Liver (tissue), 8 donors: ENCODE measurements at regions not wholly inside any gene's neighbourhood (a gene's known extent, or its start where the extent isn't known, plus 50 kb on each side); places are given as distances from the start of the nearest gene placed in this dataset.

Source experiments
- DNase-seq: peaks from one replicate; pipeline ENCODE4 v3.0.0-alpha.2; 2017; ENCODE audit warnings: low spot score
- H3K27ac ChIP-seq, 2 donors: one replicate each; pipeline ENCODE4 v1.7.0; 2013; ENCODE audit warnings: inconsistent platforms in 2 of 2, low read length in 2 of 2, control low read depth in 1 of 2, low read depth in 1 of 2, mild to moderate bottlenecking in 1 of 2
- H3K27me3 ChIP-seq, 4 donors: one replicate each; pipeline versions ENCODE4 v1.6.1 to v1.7.0; 2013; ENCODE audit warnings: low read length in 3 of 4, inconsistent platforms in 1 of 4, mild to moderate bottlenecking in 1 of 4, moderate library complexity in 1 of 4; ENCODE audit not compliant: control insufficient read depth in 4 of 4, insufficient read depth in 4 of 4
- H3K36me3 ChIP-seq, 4 donors: one replicate each; pipeline versions ENCODE4 v1.6.1 to v1.7.0; 2013; ENCODE audit warnings: low read length in 3 of 4, mild to moderate bottlenecking in 3 of 4, low read depth in 1 of 4, moderate library complexity in 1 of 4; ENCODE audit not compliant: control insufficient read depth in 4 of 4, insufficient read depth in 3 of 4
- H3K4me1 ChIP-seq, 4 donors: one replicate each; pipeline versions ENCODE4 v1.6.1 to v1.7.0; 2013; ENCODE audit warnings: low read length in 3 of 4, mild to moderate bottlenecking in 3 of 4, moderate library complexity in 1 of 4; ENCODE audit not compliant: control insufficient read depth in 4 of 4, insufficient read depth in 4 of 4
- H3K4me3 ChIP-seq, 3 donors: one replicate each; pipeline versions ENCODE4 v1.6.1 to v1.7.0; 2013; ENCODE audit warnings: low read length in 3 of 3, control low read depth in 1 of 3, low read depth in 1 of 3, mild to moderate bottlenecking in 1 of 3
- H3K9ac ChIP-seq, 2 donors: one replicate each; pipeline ENCODE4 v1.7.0; 2013; ENCODE audit warnings: low read length in 2 of 2, mild to moderate bottlenecking in 2 of 2, moderate library complexity in 2 of 2, control low read depth in 1 of 2, low read depth in 1 of 2
- H3K9me3 ChIP-seq, 4 donors: one replicate each; pipeline versions ENCODE4 v1.6.1 to v1.7.0; 2013; ENCODE audit warnings: low read length in 3 of 4; ENCODE audit not compliant: control insufficient read depth in 4 of 4
- ATF3 ChIP-seq: IDR thresholded peaks from 2 replicates; pipeline ENCODE4 v1.6.1; 2016; ENCODE audit warnings: antibody characterized with exemption
- CTCF ChIP-seq: fragments of 150-350 bp; IDR thresholded peaks from 2 replicates; pipeline ENCODE4 v1.5.1; 2017; ENCODE audit warnings: improper control_type of control experiment, low read depth, low read length; ENCODE audit not compliant: missing input control
- EGR1 ChIP-seq, 2 donors: IDR thresholded peaks; 2 replicates each; pipeline ENCODE4 v1.6.1; 2016 to 2018; ENCODE audit warnings: antibody characterized with exemption in 2 of 2, low read depth in 2 of 2
- FOXA1 ChIP-seq: IDR thresholded peaks from 2 replicates; pipeline ENCODE4 v1.6.1; 2016; ENCODE audit warnings: antibody characterized with exemption
- FOXA2 ChIP-seq: IDR thresholded peaks from 2 replicates; pipeline ENCODE4 v1.6.1; 2016; ENCODE audit warnings: antibody characterized with exemption
- GABPA ChIP-seq, 2 donors: IDR thresholded peaks in 1 of 2; conservative IDR thresholded peaks in 1 of 2; 2 replicates each; pipeline ENCODE4 v1.6.1; 2016; ENCODE audit warnings: antibody characterized with exemption in 2 of 2, mild to moderate bottlenecking in 1 of 2, moderate library complexity in 1 of 2
- HNF4G ChIP-seq: IDR thresholded peaks from 2 replicates; pipeline ENCODE4 v1.6.1; 2016; ENCODE audit warnings: antibody characterized with exemption
- JUND ChIP-seq, 2 donors: IDR thresholded peaks; 2 replicates each; pipeline ENCODE4 v1.6.1; 2016; ENCODE audit warnings: antibody characterized with exemption in 2 of 2
- MAX ChIP-seq: IDR thresholded peaks from 2 replicates; pipeline ENCODE4 v1.6.1; 2016; ENCODE audit warnings: antibody characterized with exemption
- NR2F2 ChIP-seq: IDR thresholded peaks from 2 replicates; pipeline ENCODE4 v1.6.1; 2016; ENCODE audit warnings: antibody characterized with exemption
- RAD21 ChIP-seq, 2 donors: IDR thresholded peaks; 2 replicates each; pipeline ENCODE4 v1.6.1; 2016; ENCODE audit warnings: antibody characterized with exemption in 2 of 2, mild to moderate bottlenecking in 2 of 2
- REST ChIP-seq: IDR thresholded peaks from 2 replicates; pipeline ENCODE4 v1.6.1; 2016; ENCODE audit warnings: antibody characterized with exemption, mild to moderate bottlenecking
- RXRA ChIP-seq, 2 donors: IDR thresholded peaks; 2 replicates each; pipeline ENCODE4 v1.6.1; 2017 to 2018; ENCODE audit warnings: antibody characterized with exemption in 2 of 2, mild to moderate bottlenecking in 1 of 2
- SP1 ChIP-seq: IDR thresholded peaks from 2 replicates; pipeline ENCODE4 v1.6.1; 2018; ENCODE audit warnings: antibody characterized with exemption, mild to moderate bottlenecking
- TAF1 ChIP-seq: conservative IDR thresholded peaks from 2 replicates; pipeline ENCODE4 v1.6.1; 2016; ENCODE audit warnings: antibody characterized with exemption, mild to moderate bottlenecking
- YY1 ChIP-seq: IDR thresholded peaks from 2 replicates; pipeline ENCODE4 v1.6.1; 2016; ENCODE audit warnings: antibody characterized with exemption, mild to moderate bottlenecking
- whole genome bisulfite sequencing: extraction: QIAGEN DNeasy Blood & Tissue Kit; methylation state at CpG from one replicate; pipeline ENCODE4 v1.1.7; 2013; 5-methylcytosine and 5-hydroxymethylcytosine counted together
- TF ChIP-seq, protein P1 (sequence below): IDR thresholded peaks from 2 replicates; pipeline ENCODE4 v1.6.1; 2016; ENCODE audit warnings: antibody characterized with exemption
- donor health status: healthy.
- donor health status: healthy.
- donor health status: healthy.
- donor health status: healthy.
- donor health status: healthy.

DNA sequence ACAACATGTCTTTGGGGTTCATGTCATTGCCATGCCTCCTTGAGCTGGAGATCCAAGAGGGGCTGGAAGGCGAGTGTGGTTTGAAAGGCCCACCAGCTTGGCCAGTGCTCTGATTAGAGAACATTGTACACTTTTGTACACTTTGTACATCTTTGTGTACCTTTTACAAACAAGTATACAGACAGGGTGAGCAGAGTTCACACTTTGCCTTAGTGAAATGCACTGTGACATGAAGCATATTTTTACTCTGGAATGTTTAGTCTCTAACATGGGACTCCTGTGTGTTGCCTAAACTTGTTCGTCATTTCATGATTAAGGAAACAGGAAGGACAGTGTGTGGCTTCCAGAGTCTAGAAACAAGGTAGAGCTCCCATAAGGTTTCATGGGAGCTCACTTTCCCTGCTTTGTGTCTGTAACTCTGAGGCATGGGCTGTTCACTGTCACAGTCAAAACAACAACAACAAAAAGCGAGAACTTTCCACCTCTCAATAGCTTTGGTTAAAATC lies 225.8 kb upstream of the SOX4 start:
- 90% methylated on average over 3 of the region's 3 CpGs for WGBS
- no peak overlapping the region for H3K27ac ChIP-seq
- no peaks in the 10 kb centered on the region for H3K9me3 ChIP-seq
- H3K27me3 ChIP-seq: no peaks in the 10 kb centered on the region
- no peaks in the 10 kb centered on the region for H3K36me3 ChIP-seq
- H3K4me3 ChIP-seq: no peak overlapping the region
- no peak for TF ChIP-seq RAD21 (IDR thresholded peaks at IDR 0.05)
- TF ChIP-seq ATF3: no peak
- no peak for TF ChIP-seq JUND (IDR thresholded peaks at IDR 0.05)
- TF ChIP-seq YY1: no peak
- TF ChIP-seq HNF4G: no peak
- TF ChIP-seq TAF1: no peak
- DNase-seq: no peak
- H3K4me1 ChIP-seq: no peaks in the 10 kb centered on the region
- no peak overlapping the region for H3K9ac ChIP-seq

DNA sequence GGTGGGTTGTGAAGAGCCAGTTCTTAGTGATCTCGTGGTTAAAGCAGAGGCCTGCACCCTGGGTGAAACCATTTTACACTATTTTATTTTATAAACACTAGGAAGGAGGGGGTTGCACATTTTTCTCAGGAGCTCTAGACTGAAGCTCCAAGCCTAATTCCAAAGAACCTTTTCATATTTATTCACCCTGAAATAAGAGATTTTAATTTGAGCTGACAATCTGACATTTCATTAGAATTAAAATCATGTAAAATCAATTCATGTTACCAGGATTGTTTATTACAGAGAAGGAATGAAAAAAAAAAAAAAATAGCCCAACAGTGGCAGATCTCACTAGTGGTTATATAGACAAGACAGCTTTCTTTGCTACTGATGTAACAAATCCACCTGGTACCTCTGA lies 222.5 kb upstream of the SOX4 start:
- WGBS: 66% methylated on average over 1 of the region's 1 CpG
- no peak for TF ChIP-seq GABPA (IDR thresholded peaks at IDR 0.05 in 1 of 2, conservative IDR thresholded peaks at IDR 0.05 in 1 of 2)
- no peak for TF ChIP-seq FOXA2
- no peak for TF ChIP-seq TAF1
- TF ChIP-seq HNF4G: no peak
- no peak for TF ChIP-seq CTCF
- no peak for TF ChIP-seq SP1
- no peak for TF ChIP-seq JUND (IDR thresholded peaks at IDR 0.05)
- TF ChIP-seq NR2F2: no peak
- TF ChIP-seq REST: no peak
- TF ChIP-seq YY1: no peak
- TF ChIP-seq FOXA1: no peak
- TF ChIP-seq, protein P1, sequence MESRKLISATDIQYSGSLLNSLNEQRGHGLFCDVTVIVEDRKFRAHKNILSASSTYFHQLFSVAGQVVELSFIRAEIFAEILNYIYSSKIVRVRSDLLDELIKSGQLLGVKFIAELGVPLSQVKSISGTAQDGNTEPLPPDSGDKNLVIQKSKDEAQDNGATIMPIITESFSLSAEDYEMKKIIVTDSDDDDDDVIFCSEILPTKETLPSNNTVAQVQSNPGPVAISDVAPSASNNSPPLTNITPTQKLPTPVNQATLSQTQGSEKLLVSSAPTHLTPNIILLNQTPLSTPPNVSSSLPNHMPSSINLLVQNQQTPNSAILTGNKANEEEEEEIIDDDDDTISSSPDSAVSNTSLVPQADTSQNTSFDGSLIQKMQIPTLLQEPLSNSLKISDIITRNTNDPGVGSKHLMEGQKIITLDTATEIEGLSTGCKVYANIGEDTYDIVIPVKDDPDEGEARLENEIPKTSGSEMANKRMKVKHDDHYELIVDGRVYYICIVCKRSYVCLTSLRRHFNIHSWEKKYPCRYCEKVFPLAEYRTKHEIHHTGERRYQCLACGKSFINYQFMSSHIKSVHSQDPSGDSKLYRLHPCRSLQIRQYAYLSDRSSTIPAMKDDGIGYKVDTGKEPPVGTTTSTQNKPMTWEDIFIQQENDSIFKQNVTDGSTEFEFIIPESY: no peak
- TF ChIP-seq RXRA (IDR thresholded peaks at IDR 0.05): no peak
- no peak for TF ChIP-seq MAX
- TF ChIP-seq EGR1 (IDR thresholded peaks at IDR 0.05; ENCODE audit: low read depth in 2 of 2): no peak
- TF ChIP-seq ATF3: no peak
- no peaks in the 10 kb centered on the region for H3K9me3 ChIP-seq
- H3K4me1 ChIP-seq: no peaks in the 10 kb centered on the region
- no peak overlapping the region for H3K4me3 ChIP-seq
- H3K27ac ChIP-seq: no peak overlapping the region
- H3K27me3 ChIP-seq: no peaks in the 10 kb centered on the region
- DNase-seq: no peak
- H3K36me3 ChIP-seq: no peaks in the 10 kb centered on the region
- no peak overlapping the region for H3K9ac ChIP-seq
